HepG2 (cell line): ENCODE measurements at regions not wholly inside any gene's neighbourhood (a gene's known extent, or its start where the extent isn't known, plus 50 kb on each side); places are given as distances from the start of the nearest gene placed in this dataset.

Source experiments
- ATAC-seq: fragments of 200-7000 bp; cut with Tn5 transposase; 3 replicates; pipeline ENCODE4 v1.9.1; 2020; ENCODE audit warnings: mild to moderate bottlenecking, moderate library complexity
- BruUV-seq: library from RNA; stranded (reverse); fragments of 400-500 nt; replicated peaks from 2 replicates; lab custom pipeline; 2021; lab: Mats Ljungman, UMichigan
- CTCF ChIA-PET: fragments of 300-600 bp; formaldehyde crosslinking; extraction: SDS; loops from one replicate; lab custom pipeline; 2021; ENCODE audit warnings: low total read pairs, inconsistent platforms, low intra/inter-chr PET ratio; lab: Yijun Ruan, JAX
- POLR2A ChIA-PET: fragments of 350-600 bp; sonication (Branson Sonifier 250); formaldehyde crosslinking; loops from one replicate; lab custom pipeline; 2020; ENCODE audit warnings: antibody characterized with exemption, inconsistent platforms; lab: Yijun Ruan, JAX
- DNase-seq: peaks from one replicate; pipeline ENCODE4 v3.0.0-alpha.2; 2015; ENCODE audit warnings: low spot score
- FAIRE-seq: peaks from 3 replicates; lab custom pipeline; 2011; peaks lifted over from hg19 to GRCh38; lab: Jason Lieb, UNC
- H2AFZ ChIP-seq: one replicate; pipeline ENCODE4 v1.6.1; 2011; ENCODE audit warnings: low read length, inconsistent platforms
- H3K27ac ChIP-seq: fragments of 300-600 bp; 3 replicates; pipeline ENCODE4 v1.8.0; 2011; ENCODE audit warnings: mixed run types, mild to moderate bottlenecking, mixed read lengths, low read length, inconsistent platforms; ENCODE audit not compliant: insufficient read depth; ENCODE audit errors: extremely low read length
- H3K27me3 ChIP-seq, 2 experiments: fragments of 200-600 bp in 1 of 2; 2 replicates in 1 of 2; 3 replicates in 1 of 2; pipeline versions ENCODE4 v1.6.0 to v1.8.0; 2011; ENCODE audit warnings: low read length in 2 of 2, mild to moderate bottlenecking in 2 of 2, moderate library complexity in 2 of 2, inconsistent platforms in 1 of 2; ENCODE audit not compliant: insufficient read depth in 2 of 2, control insufficient read depth in 1 of 2
- H3K36me3 ChIP-seq, 2 experiments: fragments of 200-600 bp in 1 of 2; replicated peaks in 1 of 2; 2 replicates in 1 of 2; 3 replicates in 1 of 2; pipeline versions ENCODE4 v1.5.1 to v1.8.0; 2011; ENCODE audit warnings: low read length in 2 of 2, inconsistent platforms in 1 of 2; ENCODE audit not compliant: insufficient read depth in 2 of 2, control insufficient read depth in 1 of 2
- H3K4me1 ChIP-seq: 2 replicates; pipeline ENCODE4 v1.5.1; 2012; ENCODE audit warnings: low read length, inconsistent platforms; ENCODE audit not compliant: insufficient read depth
- H3K4me2 ChIP-seq: 2 replicates; pipeline ENCODE4 v1.6.0; 2011; ENCODE audit warnings: low read depth, low read length, inconsistent platforms
- H3K4me3 ChIP-seq, 3 experiments: fragments of 200-600 bp in 1 of 3; sonication (generic), shearing (Covaris generic) in 1 of 3; replicated peaks in 1 of 3; 2 replicates each; pipeline ENCODE4 v1.5.1; 2011 to 2016; ENCODE audit warnings: low read length in 3 of 3, inconsistent platforms in 2 of 3, low read depth in 2 of 3, mild to moderate bottlenecking in 2 of 3, control low read depth in 1 of 3, mixed read lengths in 1 of 3; ENCODE audit not compliant: insufficient read depth in 1 of 3
- H3K79me2 ChIP-seq: one replicate; pipeline ENCODE4 v1.6.1; 2011; ENCODE audit warnings: low read length, inconsistent platforms; ENCODE audit not compliant: insufficient read depth
- H3K9ac ChIP-seq: 2 replicates; pipeline ENCODE4 v1.6.0; 2011; ENCODE audit warnings: mild to moderate bottlenecking, low read depth, low read length, inconsistent platforms; ENCODE audit not compliant: insufficient read depth
- H3K9me3 ChIP-seq: 2 replicates; pipeline ENCODE4 v1.5.1; 2012; ENCODE audit warnings: mild to moderate bottlenecking, low read length
- H4K20me1 ChIP-seq: 2 replicates; pipeline ENCODE4 v1.6.0; 2011; ENCODE audit warnings: inconsistent platforms, mild to moderate bottlenecking, low read length, moderate library complexity; ENCODE audit not compliant: insufficient read depth
- EED ChIP-seq: sonication (generic); formaldehyde crosslinking; IDR thresholded peaks from 2 replicates; pipeline ENCODE4 v1.5.0; 2020; ENCODE audit warnings: mild to moderate bottlenecking, missing genetic modification reagents
- SNRNP70 ChIP-seq: fragments of 200-400 bp; formaldehyde crosslinking; IDR thresholded peaks from 2 replicates; pipeline ENCODE4 v1.6.1; 2017; ENCODE audit warnings: mild to moderate bottlenecking, low read depth, low read length, moderate library complexity
- TARDBP ChIP-seq: sonication (generic); formaldehyde crosslinking; IDR thresholded peaks from 2 replicates; pipeline ENCODE4 v1.8.0; 2022; ENCODE audit warnings: mild to moderate bottlenecking, missing genetic modification reagents
- ZMYM4 ChIP-seq: sonication (generic); formaldehyde crosslinking; IDR thresholded peaks from 2 replicates; pipeline ENCODE4 v1.8.1; 2023; ENCODE audit warnings: mild to moderate bottlenecking, missing genetic modification reagents
- ZNF432 ChIP-seq: sonication (generic); formaldehyde crosslinking; IDR thresholded peaks from 2 replicates; pipeline ENCODE4 v1.5.0; 2020; ENCODE audit warnings: missing genetic modification reagents, mild to moderate bottlenecking, borderline replicate concordance
- ZNF607 ChIP-seq: sonication (generic); formaldehyde crosslinking; IDR thresholded peaks from 2 replicates; pipeline ENCODE4 v1.5.1; 2020; ENCODE audit warnings: missing genetic modification reagents, mild to moderate bottlenecking, borderline replicate concordance
- ZNF703 ChIP-seq: sonication (generic); formaldehyde crosslinking; IDR thresholded peaks from 2 replicates; pipeline ENCODE4 v1.5.1; 2020; ENCODE audit warnings: missing genetic modification reagents, mild to moderate bottlenecking, moderate library complexity, borderline replicate concordance
- WGBS: methylation state at CpG from one replicate; pipeline ENCODE4 v1.1.6; 2017; ENCODE audit warnings: low lambda C conversion rate; 5-methylcytosine and 5-hydroxymethylcytosine counted together
- in situ Hi-C: cut with HindIII; loops from 2 replicates; pipeline ENCODE4 v1.10.0; 2017; ENCODE audit warnings: low pct_unique_long_range_greater_than_20kb; ENCODE audit not compliant: extremely low pct_ligation_motif_present
- intact Hi-C: fragments of 100-400 bp; cut with micrococcal nuclease; formaldehyde crosslinking; loops from one replicate; pipeline ENCODE4 v1.10.0; 2022; ENCODE audit not compliant: unreplicated experiment
- TF ChIP-seq, protein P1 (sequence below): sonication (generic); formaldehyde crosslinking; IDR thresholded peaks from 2 replicates; pipeline ENCODE4 v1.4.0; 2020; ENCODE audit warnings: missing genetic modification reagents
- TF ChIP-seq, protein P2 (sequence below): sonication (generic); formaldehyde crosslinking; IDR thresholded peaks from 2 replicates; pipeline ENCODE4 v1.5.0; 2020; ENCODE audit warnings: mild to moderate bottlenecking, missing genetic modification reagents, moderate library complexity
- TF ChIP-seq, protein P3 (sequence below): sonication (generic); formaldehyde crosslinking; IDR thresholded peaks from 2 replicates; pipeline ENCODE4 v1.4.0; 2020; ENCODE audit warnings: missing genetic modification reagents
- TF ChIP-seq, protein P4 (sequence below): IDR thresholded peaks from 2 replicates; pipeline ENCODE4 v1.6.1; 2016; ENCODE audit warnings: low read depth, control low read depth
- TF ChIP-seq, protein P5 (sequence below): sonication (generic); formaldehyde crosslinking; IDR thresholded peaks from 2 replicates; pipeline ENCODE4 v1.5.0; 2020; ENCODE audit warnings: missing genetic modification reagents

DNA sequence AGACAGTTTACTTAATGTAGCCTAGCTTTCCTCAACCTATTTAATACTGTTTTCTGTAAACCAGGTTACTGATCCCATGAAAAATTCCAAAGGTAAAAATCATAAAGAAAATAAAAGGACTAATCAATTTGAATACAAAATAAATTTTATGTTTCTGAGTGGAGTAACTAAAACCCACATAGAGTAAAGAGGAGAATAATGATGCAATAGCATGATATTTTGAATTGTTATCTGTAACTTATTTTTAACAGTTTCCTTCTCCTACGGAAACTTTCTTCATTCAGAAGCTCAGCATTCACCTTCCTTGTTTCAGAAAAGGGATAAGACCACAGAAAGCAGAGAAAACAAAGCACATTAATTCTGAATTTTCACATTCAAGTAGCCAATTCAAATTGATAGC, 320.6 kb upstream of the NUDT12 start:
- ChIA-PET POLR2A (no interaction called here), CTCF (no interaction called here)

DNA sequence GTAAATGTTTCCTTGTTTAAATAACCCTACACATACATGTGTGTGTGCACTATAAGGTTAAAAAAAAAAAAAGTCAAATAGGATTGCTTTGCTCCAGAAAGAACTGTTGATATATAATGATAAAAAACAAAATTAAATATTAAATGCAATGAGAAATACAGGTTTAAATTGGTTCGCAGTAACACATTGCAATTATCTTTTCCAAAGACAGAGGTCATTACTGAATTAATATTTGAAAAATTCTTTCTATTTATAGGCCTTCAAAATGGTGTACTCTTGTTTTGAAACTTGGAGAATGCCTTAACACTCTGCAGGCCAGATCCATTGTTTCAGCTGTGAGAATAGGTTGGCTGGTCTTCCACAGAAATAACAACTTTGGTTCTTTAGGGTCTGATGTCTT, 319.0 kb upstream of the NUDT12 start:
- no peaks in the 10 kb centered on the region for H4K20me1 ChIP-seq
- H3K27ac ChIP-seq, result no peak overlapping the region
- 0% methylated on average over 1 of the region's 1 CpG for WGBS
- ATAC-seq (no peak), FAIRE-seq (no peak)
- H3K4me3 ChIP-seq, result no peak overlapping the region
- POLR2A ChIA-PET, result no interaction called here
- in situ Hi-C loops, result no loop called here
- BruUV-seq, result no TSS peak
- H3K4me1 ChIP-seq, result no peaks in the 10 kb centered on the region
- no peaks in the 10 kb centered on the region for H3K9me3 ChIP-seq
- intact Hi-C loops, result no loop called here
- TF ChIP-seq, protein P1, sequence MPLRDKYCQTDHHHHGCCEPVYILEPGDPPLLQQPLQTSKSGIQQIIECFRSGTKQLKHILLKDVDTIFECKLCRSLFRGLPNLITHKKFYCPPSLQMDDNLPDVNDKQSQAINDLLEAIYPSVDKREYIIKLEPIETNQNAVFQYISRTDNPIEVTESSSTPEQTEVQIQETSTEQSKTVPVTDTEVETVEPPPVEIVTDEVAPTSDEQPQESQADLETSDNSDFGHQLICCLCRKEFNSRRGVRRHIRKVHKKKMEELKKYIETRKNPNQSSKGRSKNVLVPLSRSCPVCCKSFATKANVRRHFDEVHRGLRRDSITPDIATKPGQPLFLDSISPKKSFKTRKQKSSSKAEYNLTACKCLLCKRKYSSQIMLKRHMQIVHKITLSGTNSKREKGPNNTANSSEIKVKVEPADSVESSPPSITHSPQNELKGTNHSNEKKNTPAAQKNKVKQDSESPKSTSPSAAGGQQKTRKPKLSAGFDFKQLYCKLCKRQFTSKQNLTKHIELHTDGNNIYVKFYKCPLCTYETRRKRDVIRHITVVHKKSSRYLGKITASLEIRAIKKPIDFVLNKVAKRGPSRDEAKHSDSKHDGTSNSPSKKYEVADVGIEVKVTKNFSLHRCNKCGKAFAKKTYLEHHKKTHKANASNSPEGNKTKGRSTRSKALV (CRISPR knock-in tag), result no peak
- no peak for TF ChIP-seq ZNF432 (CRISPR knock-in tag)
- TF ChIP-seq ZNF607 (CRISPR knock-in tag), result no peak
- TF ChIP-seq, protein P2, sequence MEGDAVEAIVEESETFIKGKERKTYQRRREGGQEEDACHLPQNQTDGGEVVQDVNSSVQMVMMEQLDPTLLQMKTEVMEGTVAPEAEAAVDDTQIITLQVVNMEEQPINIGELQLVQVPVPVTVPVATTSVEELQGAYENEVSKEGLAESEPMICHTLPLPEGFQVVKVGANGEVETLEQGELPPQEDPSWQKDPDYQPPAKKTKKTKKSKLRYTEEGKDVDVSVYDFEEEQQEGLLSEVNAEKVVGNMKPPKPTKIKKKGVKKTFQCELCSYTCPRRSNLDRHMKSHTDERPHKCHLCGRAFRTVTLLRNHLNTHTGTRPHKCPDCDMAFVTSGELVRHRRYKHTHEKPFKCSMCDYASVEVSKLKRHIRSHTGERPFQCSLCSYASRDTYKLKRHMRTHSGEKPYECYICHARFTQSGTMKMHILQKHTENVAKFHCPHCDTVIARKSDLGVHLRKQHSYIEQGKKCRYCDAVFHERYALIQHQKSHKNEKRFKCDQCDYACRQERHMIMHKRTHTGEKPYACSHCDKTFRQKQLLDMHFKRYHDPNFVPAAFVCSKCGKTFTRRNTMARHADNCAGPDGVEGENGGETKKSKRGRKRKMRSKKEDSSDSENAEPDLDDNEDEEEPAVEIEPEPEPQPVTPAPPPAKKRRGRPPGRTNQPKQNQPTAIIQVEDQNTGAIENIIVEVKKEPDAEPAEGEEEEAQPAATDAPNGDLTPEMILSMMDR (CRISPR knock-in tag), result no peak
- TF ChIP-seq, protein P3, sequence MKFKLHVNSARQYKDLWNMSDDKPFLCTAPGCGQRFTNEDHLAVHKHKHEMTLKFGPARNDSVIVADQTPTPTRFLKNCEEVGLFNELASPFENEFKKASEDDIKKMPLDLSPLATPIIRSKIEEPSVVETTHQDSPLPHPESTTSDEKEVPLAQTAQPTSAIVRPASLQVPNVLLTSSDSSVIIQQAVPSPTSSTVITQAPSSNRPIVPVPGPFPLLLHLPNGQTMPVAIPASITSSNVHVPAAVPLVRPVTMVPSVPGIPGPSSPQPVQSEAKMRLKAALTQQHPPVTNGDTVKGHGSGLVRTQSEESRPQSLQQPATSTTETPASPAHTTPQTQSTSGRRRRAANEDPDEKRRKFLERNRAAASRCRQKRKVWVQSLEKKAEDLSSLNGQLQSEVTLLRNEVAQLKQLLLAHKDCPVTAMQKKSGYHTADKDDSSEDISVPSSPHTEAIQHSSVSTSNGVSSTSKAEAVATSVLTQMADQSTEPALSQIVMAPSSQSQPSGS (CRISPR knock-in tag), result no peak
- TF ChIP-seq ZMYM4, result no peak
- TF ChIP-seq, all 625 proteins: peak for 0
- Histone ChIP-seq H2AFZ (no peak overlapping the region), H3K36me3 (no peaks in the 10 kb centered on the region), H3K9ac (no peak overlapping the region), H3K27me3 (no peaks in the 10 kb centered on the region; a peak in 1 of 5 replicates), H3K4me2 (no peak overlapping the region), H3K79me2 (no peaks in the 10 kb centered on the region)
- DNase-seq, result no peak
- CTCF ChIA-PET, result no interaction called here

More for the DNA sequence above, 320.6 kb upstream of the NUDT12 start:
- H3K79me2 ChIP-seq, result no peaks in the 10 kb centered on the region
- no peak overlapping the region for H2AFZ ChIP-seq
- H3K4me3 ChIP-seq, result no peak overlapping the region
- TF ChIP-seq ZNF703 (no peak), TARDBP (CRISPR knock-in tag) (no peak), EED (CRISPR knock-in tag) (no peak), SNRNP70 (no peak)
- TF ChIP-seq, protein P4, sequence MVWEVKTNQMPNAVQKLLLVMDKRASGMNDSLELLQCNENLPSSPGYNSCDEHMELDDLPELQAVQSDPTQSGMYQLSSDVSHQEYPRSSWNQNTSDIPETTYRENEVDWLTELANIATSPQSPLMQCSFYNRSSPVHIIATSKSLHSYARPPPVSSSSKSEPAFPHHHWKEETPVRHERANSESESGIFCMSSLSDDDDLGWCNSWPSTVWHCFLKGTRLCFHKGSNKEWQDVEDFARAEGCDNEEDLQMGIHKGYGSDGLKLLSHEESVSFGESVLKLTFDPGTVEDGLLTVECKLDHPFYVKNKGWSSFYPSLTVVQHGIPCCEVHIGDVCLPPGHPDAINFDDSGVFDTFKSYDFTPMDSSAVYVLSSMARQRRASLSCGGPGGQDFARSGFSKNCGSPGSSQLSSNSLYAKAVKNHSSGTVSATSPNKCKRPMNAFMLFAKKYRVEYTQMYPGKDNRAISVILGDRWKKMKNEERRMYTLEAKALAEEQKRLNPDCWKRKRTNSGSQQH (CRISPR knock-in tag), result no peak
- TF ChIP-seq, protein P5, sequence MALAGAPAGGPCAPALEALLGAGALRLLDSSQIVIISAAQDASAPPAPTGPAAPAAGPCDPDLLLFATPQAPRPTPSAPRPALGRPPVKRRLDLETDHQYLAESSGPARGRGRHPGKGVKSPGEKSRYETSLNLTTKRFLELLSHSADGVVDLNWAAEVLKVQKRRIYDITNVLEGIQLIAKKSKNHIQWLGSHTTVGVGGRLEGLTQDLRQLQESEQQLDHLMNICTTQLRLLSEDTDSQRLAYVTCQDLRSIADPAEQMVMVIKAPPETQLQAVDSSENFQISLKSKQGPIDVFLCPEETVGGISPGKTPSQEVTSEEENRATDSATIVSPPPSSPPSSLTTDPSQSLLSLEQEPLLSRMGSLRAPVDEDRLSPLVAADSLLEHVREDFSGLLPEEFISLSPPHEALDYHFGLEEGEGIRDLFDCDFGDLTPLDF (CRISPR knock-in tag), result no peak
- no peaks in the 10 kb centered on the region; a peak in 1 of 5 replicates for H3K27me3 ChIP-seq
- H3K27ac ChIP-seq, result no peak overlapping the region
- H3K9ac ChIP-seq, result no peak overlapping the region
- no peak for FAIRE-seq
- H3K4me1 ChIP-seq, result no peaks in the 10 kb centered on the region
- in situ Hi-C loops, result no loop called here
- intact Hi-C loops, result no loop called here
- 0% methylated on average over 1 of the region's 1 CpG for WGBS
- H3K36me3 ChIP-seq, result no peaks in the 10 kb centered on the region
- H3K9me3 ChIP-seq, result no peaks in the 10 kb centered on the region
- no peak for DNase-seq
- no TSS peak for BruUV-seq
- ATAC-seq, result no peak
- no peaks in the 10 kb centered on the region for H4K20me1 ChIP-seq
- H3K4me2 ChIP-seq, result no peak overlapping the region
